HG03196 (cell line): ENCODE measurements at regions not wholly inside any gene's neighbourhood (a gene's known extent, or its start where the extent isn't known, plus 50 kb on each side); places are given as distances from the start of the nearest gene placed in this dataset.
"Not testable (repeated sequence)": the region's sequence is repeated elsewhere in the genome, so short reads cannot be mapped to it uniquely, and the experiment has no call there.

Experiments
- ATAC-seq: cut with Tn5 transposase; IDR thresholded peaks from one replicate; pipeline ENCODE4 v1.9.1; 2021; ENCODE audit not compliant: unreplicated experiment

DNA sequence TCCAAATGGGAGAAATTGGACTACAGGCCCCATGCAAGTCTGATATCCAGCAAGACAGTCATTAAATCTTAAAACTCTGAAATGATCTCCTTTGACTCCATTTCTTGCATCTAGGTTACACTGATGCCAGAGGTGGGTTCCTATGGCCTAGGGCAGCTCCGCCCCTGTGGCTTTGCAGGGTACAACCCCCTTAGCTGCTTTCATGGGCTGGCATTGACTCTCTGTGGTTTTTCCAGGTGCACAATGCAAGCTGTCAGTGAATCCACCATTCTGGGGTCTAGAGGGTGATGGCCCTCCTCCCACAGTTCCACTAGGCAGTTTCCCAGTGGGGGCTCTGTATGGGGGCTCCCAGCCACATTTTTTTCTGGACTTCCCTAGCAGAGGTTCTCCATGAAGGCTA is 228.5 kb upstream of the ADAMTS3 start:
- no peak for ATAC-seq

DNA sequence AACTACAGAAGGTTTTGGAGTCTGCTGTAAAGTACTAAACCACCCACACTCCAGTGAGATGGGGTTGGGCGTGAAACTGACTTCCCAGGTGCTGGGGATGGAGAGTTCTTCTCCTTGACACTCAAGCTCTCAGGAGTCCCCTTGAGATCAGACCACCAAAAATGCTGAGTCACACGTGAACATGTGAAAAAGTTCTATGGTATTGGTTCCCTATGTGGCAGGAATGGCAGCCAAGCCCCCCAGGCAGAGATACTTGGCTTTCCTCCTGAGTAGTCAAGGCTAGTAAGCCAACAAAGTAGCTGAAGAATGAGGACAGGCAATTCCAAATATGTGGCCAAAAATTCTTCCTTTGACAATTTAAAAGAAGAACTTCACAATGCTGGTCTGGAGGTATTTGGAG is 222.0 kb upstream of the ADAMTS3 start:
- no peak for ATAC-seq

DNA sequence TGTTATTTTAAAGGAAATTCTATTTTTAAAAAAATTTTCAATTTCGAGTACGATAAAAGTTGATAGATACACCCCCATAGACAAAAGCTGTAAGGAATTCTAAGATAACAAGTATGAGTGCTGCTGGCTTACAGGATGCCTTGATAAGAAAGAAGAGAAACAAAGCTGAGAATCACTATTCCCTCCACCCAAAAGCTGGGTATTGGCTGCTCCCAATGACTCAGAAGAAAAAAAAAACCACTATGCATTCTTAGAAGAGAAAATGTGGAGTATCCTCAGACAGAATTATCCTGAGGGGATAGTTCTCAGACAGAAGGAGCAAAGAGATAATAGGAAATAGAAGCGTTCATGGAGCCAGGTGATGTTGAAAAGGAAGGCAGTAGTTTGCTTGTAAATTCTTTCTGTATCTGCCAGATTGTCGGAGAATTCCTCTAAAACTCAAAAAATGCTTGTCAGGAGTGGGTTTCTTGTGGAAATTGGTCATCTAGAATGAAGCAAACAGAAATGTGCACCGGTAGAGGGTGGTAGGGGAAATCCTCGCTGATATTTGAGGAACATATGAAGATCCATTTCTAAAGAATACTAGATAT is 217.5 kb upstream of the ADAMTS3 start:
- ATAC-seq, result no peak

DNA sequence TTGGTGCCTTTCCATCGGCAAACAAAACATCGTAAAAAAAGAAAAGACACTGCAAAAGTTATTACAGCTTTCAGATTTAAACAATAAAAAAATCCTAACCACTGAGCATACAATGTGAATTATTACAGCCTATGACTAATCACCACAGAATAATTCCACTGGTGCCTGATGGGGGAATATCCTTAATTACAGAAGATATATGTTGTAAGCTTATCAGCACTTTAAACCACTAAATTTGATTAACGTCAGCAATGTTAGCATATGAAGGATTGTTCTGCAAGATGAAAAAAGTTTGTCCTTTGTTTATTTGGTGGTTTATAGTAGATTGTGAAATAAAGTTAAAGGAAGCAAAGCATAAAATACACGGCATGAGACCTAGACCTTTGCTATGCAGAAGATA is 210.2 kb upstream of the ADAMTS3 start:
- ATAC-seq, result no peak

DNA sequence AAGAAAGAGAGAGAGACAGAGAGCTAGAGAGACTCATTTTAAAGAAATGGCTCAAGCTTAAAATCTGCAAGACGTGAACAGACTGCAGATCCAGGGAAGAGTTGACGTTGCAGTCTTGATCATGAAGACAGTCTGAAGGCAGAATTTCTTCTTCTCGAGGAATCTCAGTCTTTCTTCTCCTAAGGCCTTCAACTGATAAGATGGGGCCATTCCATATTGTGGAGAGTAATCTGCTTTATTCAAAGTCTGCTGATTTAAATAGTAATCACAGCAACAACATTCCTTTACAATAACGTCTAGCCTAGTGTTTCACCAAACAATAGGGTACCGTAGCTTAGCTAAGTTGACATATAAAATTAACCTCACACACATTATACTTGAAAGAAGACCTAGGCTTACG is 208.4 kb upstream of the ADAMTS3 start:
- ATAC-seq, result no peak

DNA sequence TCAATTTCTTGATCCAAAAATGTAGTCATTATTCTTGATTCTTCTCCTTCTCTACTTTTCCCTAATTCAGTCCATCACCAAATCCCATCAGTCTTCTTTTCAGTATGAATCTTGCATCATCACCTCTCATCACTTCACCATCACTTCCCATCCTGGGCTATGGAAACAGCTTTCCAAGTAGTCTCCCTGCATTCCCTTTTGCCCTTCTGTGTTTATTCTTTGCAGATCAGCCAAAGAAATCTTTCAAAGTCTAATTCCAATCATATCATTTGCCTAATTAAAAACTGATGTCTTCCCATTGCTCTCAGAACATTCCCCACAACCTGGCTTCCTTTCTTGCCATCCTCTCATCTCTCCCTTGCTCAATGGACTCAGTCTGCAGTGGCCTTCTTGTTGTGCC is 201.7 kb upstream of the ADAMTS3 start:
- ATAC-seq, result no peak

DNA sequence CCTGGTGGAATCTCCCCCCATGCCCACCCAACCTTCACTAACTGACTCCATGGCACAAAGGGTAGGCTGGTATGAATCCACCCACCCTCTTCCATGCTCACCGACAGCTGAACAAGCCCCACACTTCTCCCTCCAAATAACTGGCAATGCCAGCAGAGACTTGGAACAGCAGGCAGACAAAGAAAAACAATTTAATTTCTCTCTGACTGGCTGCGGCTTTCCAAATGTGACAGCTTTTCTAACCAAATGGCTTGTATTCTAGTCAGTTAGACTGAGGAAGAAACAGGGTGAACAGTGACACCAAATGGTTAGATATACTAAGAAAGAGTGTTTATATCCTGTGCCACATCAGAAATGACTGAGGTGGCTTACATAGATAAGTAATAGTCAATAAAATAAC is 199.3 kb upstream of the ADAMTS3 start:
- no peak for ATAC-seq

DNA sequence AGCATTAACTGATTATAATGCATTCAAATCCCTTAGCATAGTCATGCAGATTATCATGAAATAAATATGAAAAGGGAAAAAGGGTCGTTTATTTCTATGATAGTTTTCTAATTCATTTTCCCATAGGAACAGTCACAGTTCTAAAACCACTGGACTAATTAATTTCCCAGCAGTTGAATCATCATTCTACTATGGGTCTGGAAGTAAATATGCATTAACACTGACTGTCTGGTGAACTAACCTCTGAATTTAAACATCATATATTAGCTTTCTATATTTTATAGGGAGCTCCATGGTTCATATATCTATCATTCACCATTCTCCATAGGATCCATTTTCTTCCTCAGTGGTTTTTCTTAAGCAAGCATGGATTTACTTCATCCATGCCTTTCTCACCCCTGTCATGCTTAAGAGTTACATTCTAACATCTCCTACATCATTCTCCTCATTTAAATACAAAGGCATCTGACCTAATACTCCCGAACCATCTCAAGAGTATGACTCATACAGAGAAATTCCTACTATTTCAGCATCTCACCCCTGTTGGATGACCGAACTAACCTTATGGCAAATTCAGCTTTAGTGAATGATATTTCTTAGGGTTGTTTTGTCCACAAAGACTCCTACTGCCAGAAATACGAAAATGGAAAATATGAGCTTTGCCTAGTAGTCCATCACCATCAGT is 198.7 kb upstream of the ADAMTS3 start:
- no peak for ATAC-seq

DNA sequence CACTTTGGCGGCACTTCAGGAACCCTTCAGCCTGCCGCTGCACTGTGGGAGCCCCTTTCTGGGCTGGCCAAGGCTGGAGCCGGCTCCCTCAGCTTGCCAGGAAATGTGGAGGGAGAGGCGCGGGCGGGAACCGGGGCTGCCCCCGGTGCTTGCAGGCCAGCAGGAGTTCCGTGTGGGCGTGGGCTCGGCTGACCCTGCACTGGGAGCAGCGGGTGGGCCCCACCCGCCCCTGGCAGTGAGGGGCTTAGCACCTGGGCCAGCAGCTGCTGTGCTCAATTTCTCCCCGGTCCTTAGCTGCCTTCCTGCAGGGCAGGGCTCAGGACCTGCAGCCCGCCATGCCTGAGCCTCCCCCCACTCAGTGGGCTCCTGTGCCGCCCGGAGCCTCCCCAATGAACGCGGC is 196.8 kb upstream of the ADAMTS3 start:
- ATAC-seq, result not testable (repeated sequence)

DNA sequence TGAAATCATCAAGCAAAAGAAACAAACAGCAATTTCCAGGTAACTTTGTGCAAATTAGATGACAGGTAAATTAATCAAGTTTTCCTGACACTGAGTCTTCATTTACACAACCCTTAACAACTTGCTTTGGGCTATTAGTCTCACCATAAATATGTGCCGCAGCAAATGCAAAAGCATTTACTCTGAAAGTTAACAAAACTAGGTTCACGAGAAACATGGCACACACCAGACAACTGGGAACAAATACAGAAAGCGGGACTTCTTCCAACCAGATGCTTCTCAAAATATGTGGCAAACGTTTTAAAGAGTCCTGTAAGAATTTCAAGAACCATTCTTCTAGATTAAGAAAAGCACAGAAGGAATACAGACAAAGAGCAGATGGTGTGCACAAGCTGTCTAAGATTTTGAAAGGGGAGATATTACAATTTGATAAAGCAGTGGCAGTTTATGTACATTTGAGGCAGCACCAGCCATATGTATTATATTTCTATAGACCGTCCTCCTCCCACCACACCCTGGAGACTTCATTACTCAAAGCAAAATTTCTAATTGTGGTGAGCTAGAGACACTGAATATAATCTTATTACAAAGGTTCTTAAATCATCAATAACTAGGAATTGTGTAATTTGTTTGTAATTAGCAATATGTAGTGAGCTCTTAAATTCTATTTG is 192.5 kb upstream of the ADAMTS3 start:
- no peak for ATAC-seq

DNA sequence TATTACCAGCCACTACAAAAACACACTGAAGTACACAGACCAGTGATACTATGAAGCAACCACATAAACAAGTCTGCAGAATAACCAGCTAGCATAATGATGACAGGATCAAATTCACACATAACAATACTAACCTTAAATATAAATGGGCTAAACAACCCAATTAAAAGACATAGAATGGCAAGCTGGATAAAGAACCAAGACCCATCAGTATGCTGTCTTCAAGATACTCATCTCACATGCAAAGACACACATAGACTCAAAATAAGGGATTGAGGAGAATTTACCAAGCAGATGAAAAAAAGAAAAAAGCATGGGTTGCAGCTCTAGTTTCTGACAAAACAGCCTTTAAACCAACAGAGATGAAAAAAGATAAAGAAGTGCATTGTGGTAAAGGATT is 184.4 kb upstream of the ADAMTS3 start:
- not testable (repeated sequence) for ATAC-seq

DNA sequence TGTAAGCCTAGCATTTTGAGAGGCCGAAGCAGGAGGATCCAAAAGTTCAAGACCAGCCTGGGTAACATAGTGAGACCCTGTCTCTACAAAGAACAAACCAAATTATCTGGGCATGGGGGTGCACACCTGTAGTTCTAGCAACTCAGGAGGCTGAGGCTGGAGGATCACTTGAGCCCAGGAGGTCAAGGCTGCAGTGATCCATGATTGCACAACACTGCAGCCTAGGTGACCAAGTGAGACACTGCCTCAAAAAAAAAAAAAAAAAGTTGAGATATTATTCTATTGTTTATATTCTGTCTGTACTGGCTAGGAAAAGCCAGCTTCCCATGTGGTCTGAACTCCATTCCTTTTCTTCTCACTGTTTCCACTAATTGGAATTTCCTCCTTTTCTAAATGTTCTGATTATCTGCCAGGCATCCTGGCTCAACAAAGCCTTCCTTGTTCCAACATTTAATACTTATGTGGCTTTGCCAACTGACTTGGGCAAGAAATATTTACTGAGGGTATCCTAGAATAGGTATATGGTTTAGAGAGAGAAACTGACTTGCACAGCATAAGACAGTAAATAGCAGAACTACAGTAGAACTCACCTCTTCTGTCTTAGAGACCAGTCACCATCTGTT is 175.2 kb upstream of the ADAMTS3 start:
- ATAC-seq, result no peak

DNA sequence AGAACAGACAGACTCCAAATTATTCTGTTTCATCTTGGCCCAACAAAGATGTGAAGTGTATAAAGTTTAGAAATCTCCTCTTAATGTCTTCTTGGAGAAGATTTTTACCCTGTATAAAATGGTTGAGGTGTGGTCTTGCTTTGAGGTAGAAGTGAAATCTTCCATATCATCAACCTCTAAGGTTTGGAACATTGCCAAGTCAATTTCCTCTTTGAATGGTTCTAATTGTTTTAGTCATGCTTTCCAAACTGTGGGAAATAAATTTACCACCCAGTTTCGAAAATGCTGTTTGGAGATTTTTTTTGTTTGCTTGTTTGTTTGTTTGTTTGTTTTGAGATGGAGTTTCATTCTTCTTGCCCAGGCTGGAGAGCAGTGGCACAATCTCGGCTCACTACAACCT is 174.1 kb upstream of the ADAMTS3 start:
- ATAC-seq, result no peak

DNA sequence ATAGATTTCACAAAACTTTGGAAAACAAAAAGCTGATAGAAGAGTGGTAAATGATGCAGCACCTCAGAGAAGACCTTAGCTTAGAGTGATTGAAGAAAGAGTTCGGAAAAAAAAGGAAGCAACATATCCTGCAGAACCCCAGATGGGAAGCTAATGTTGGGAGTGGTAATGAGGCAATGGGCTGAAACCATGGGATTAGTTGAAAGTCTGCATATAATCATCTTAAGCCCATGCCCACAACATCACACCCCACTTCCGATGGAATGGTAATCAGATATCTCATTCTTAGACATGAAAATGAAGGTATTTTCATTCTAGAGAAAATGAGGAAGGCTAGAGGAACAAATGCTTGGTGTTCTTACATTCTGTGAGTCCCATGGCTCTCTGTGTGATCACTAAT is 146.3 kb upstream of the ADAMTS3 start:
- ATAC-seq, result no peak

DNA sequence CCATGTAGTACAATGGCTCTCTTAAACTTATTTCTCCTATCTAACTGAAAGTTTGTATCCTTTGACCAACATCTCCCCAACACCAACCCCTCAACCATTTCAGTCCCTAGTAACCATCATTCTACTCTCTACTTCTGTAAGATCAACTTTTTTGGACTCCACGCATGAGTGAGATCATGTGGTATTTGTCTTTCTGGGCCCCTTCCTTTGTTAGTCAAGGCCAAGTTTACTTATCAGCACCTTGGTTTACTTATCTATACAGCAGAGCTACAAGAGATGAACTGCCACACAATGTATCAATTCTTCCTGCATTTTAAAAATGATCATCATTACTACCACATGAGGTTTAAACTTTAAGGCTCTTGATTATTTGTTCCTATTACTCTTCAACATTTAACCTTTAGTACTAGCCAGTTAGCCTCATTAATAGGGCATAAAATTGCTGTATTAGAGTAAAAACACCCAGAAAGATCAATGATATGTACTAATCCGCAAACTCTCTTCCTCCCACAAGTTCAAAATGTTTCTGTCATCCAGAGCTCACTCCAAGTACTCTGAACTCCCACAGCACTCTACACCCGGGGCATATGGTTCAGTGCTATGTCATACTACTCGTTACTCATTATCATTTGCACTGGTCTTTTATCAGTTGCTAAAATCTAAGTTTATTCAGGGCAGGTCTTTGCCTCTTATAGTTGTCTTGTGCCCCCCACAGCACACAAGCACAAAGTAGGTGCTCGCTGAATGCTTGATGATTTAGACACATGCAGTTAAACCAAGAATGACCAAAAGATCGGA is 145.7 kb upstream of the ADAMTS3 start:
- ATAC-seq, result no peak

DNA sequence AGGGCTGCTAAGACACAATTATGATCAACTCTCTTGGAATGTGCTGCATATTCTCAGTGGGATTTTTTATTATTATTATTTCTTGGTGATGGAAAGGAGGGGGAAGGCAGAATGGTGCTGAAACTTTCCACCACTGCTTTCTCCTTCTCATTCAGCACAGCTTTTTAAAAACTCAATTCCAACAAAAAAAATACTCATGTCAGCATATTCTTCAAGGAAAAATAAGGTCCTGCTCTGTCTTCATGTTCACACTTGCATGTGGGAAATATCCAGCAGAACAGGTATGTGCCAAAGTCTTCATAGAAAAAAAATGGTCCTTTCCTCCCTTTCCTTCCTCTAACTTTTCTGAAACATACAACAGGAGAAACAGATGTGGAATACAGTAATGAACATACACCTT is 144.0 kb upstream of the ADAMTS3 start:
- no peak for ATAC-seq

DNA sequence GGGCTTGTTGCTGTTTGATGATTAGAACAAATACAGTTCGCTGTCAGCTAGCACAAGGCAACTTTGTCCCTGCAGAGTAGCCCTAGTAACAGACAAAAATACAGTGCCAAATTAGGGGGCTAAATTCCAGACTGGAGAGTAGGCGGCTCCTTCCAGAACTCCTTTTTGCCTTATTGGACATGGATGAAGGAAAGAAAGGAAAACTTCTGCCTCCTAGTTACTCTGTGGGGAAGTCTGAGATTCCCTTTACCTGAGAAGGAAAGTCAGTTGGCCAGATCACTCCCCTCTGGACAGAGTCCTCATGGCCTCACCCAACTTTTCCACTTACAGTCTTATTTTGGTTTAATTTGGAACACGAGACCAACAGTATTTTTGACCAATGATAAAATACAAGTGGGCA is 140.5 kb upstream of the ADAMTS3 start:
- no peak for ATAC-seq

DNA sequence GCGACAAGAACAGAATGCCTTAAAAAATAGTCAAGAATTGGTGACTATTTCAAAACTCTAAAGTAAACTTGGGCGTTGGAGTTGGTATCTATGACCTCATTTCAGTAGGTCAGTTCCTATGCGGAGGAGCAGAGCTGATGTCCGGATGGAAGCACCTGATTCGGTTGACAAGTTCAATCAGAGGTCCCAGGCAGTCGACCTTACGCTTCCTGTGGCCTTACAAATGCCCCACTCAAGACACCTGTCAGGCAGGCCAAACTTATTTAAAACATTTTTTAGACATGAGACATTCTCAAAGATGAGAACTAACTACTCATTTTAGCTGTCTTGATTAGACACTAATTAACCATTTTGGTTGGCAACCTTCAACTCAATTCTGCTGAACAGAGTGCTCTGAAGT is 137.7 kb upstream of the ADAMTS3 start:
- ATAC-seq, result no peak

DNA sequence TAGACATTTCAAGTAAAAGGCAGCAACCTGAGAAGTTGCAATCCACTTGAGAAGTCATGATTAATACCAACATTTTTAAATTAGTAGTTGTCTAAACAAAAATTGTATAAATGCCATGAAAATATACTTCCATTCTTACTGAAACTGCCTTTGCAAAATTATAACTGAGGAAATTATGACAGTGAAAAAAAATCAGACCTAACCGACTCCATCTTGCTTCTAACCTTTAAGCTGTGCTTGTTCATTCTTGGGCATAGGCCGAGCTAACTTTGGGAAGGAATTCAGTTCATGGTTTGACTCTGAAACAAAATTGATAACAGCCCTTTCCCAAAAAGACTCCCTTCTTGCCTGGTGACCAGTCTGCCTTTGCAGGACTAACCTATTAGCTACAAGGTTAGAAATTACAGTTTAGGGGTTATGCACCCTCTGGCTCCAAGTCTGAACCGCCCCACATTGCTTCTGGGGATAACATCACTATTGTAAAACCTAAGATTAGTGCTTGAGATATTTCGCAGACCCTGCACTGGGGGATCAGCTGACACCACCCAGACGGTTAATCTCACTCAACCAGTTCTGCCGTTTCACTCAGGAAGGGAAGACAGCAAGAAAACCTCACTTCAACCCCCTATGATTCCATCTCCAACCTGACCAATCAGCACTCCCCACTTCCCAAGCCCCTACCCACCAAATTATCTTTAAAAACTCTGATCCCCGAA is 136.1 kb upstream of the ADAMTS3 start:
- not testable (repeated sequence) for ATAC-seq

DNA sequence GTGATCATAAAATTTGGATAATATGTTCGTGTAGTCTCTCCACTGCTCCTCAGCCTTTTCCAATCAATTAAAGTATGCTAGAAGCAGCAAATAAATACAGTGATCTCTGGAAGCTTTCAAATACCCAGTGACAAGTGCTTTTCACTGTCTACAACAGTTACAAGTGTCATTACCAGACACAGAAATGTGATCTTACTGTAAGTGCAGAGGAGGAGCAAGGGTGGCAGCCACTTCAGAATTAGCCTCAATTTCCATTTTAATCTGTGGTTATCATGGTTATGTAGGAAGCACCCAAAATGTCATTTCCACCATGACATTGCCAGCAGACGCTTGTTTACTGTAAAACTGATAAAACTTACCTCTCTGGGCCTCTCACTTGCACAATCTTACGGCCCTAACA is 133.9 kb upstream of the ADAMTS3 start:
- ATAC-seq, result no peak
